ENCODE measurements at regions not wholly inside any gene's neighbourhood (a gene's known extent, or its start where the extent isn't known, plus 50 kb on each side); places are given as distances from the start of the nearest gene placed in this dataset.
"Not testable (repeated sequence)": the region's sequence is repeated elsewhere in the genome, so short reads cannot be mapped to it uniquely, and the experiment has no call there.

DNA sequence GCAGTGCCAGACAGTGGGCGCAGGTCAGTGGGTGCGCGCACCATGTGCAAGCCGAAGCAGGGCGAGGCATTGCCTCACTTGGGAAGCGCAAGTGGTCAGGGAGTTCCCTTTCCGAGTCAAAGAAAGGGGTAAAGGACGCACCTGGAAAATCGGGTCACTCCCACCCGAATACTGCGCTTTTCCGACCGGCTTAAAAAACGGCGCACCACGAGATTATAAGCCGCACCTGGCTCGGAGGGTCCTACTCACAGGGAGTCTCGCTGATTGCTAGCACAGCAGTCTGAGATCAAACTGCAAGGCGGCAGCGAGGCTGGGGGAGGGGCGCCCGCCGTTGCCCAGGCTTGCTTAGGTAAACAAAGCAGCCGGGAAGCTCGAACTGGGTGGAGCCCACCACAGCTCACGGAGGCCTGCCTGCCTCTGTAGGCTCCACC, 77.9 kb downstream of the NR4A2 start:
- Mint-ChIP-seq H3K4me3 (peak overlapping the region; percentile 95), H3K27ac (peak overlapping the region; percentile 95), H3K9me3 (peaks cover 15% of the 10 kb centered on the region)
- not testable (repeated sequence) for H3K4me1 Mint-ChIP-seq; DNase-seq (ENCODE audit: low spot score in 2 of 2, unreplicated experiment in 2 of 2); H3K27me3 Mint-ChIP-seq (ENCODE audit: low read depth); H3K36me3 Mint-ChIP-seq

GRCh38 chr2:156253765-156254164, 78.8 kb downstream of the NR4A2 start:
- no peak for DNase-seq (ENCODE audit: low spot score in 2 of 2, unreplicated experiment in 2 of 2)
- Mint-ChIP-seq H3K27ac (peak overlapping the region; percentile 95), H3K4me1 (peaks cover 6% of the 10 kb centered on the region), H3K27me3 (ENCODE audit: low read depth) (no peaks in the 10 kb centered on the region), H3K9me3 (peaks cover 15% of the 10 kb centered on the region), H3K4me3 (peak overlapping the region; percentile 95), H3K36me3 (peaks cover 9% of the 10 kb centered on the region)
- no peak for TF ChIP-seq CTCF (IDR thresholded peaks at IDR 0.05; ENCODE audit: unreplicated experiment)

- peaks cover 3% of the 10 kb centered on the region for H3K9me3 Mint-ChIP-seq
- H3K4me1 Mint-ChIP-seq, result no peaks in the 10 kb centered on the region
- peaks cover 2% of the 10 kb centered on the region for H3K36me3 Mint-ChIP-seq
- no peak overlapping the region for H3K4me3 Mint-ChIP-seq
- DNase-seq (ENCODE audit: low spot score in 2 of 2, unreplicated experiment in 2 of 2), result no peak
- TF ChIP-seq CTCF (IDR thresholded peaks at IDR 0.05; ENCODE audit: unreplicated experiment), result no peak
- no peaks in the 10 kb centered on the region for H3K27me3 Mint-ChIP-seq (ENCODE audit: low read depth)
- H3K27ac Mint-ChIP-seq, result no peak overlapping the region
Measured at GRCh38 chr2:156242874-156243273, 89.6 kb downstream of the NR4A2 start.

DNA sequence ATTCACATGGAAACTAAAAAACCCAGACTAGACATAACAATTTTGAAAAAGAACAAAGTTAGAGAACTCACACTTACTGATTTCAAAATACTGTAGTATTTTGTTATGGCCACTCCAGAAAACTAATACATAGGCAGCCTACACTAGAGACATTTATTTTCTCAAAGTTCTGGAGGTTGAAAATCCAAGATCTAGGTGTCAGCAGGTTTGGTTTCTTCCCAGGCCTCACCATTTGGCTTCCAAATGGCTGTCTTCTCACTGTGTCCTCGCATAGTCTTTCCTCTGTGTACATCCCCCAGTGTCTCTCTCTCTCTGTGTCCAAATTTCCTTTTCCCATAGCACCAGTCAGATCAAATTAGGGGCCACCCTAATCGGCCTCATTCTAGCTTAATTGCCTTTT, 95.0 kb downstream of the NR4A2 start:
- no peak overlapping the region for H3K4me3 Mint-ChIP-seq
- H3K9me3 Mint-ChIP-seq, result peaks cover 31% of the 10 kb centered on the region
- H3K27ac Mint-ChIP-seq, result no peak overlapping the region
- H3K4me1 Mint-ChIP-seq, result no peaks in the 10 kb centered on the region
- DNase-seq (ENCODE audit: low spot score in 2 of 2, unreplicated experiment in 2 of 2), result no peak
- peaks cover 26% of the 10 kb centered on the region for H3K36me3 Mint-ChIP-seq
- H3K27me3 Mint-ChIP-seq (ENCODE audit: low read depth), result no peaks in the 10 kb centered on the region
- no peak for TF ChIP-seq CTCF (IDR thresholded peaks at IDR 0.05; ENCODE audit: unreplicated experiment)

GRCh38 chr2:156229724-156230362, 102.7 kb downstream of the NR4A2 start:
- no peak for TF ChIP-seq CTCF (IDR thresholded peaks at IDR 0.05; ENCODE audit: unreplicated experiment)
- H3K9me3 Mint-ChIP-seq, result peaks cover 48% of the 10 kb centered on the region
- H3K4me3 Mint-ChIP-seq, result no peak overlapping the region
- H3K27me3 Mint-ChIP-seq (ENCODE audit: low read depth), result no peaks in the 10 kb centered on the region
- no peak overlapping the region for H3K27ac Mint-ChIP-seq
- no peak for DNase-seq (ENCODE audit: low spot score in 2 of 2, unreplicated experiment in 2 of 2)
- peaks cover 3% of the 10 kb centered on the region for H3K4me1 Mint-ChIP-seq
- peaks cover 46% of the 10 kb centered on the region for H3K36me3 Mint-ChIP-seq

GRCh38 chr2:156223328-156223727, 109.2 kb downstream of the NR4A2 start:
- not testable (repeated sequence) for H3K4me1 Mint-ChIP-seq; H3K27ac Mint-ChIP-seq; H3K4me3 Mint-ChIP-seq; H3K27me3 Mint-ChIP-seq (ENCODE audit: low read depth); DNase-seq (ENCODE audit: low spot score in 2 of 2, unreplicated experiment in 2 of 2)
- peaks cover 56% of the 10 kb centered on the region for H3K9me3 Mint-ChIP-seq
- peaks cover 60% of the 10 kb centered on the region for H3K36me3 Mint-ChIP-seq

DNA sequence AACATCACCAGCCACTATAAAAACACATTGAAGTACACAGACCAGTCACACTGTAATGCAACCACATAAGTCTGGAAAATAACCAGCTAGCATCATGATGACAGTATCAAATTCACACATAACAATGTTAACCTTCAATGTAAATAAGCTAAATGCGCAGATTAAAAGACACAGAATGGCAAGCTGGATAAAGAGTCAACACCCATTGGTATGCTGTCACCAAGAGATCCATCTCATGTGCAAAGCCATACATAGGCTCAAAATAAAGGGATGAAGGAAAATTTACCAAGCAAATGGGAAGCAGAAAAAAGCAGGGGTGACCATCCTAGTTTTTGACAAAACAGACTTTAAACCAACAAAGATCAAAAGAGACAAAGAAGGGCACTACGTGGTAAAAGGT, 110.8 kb downstream of the NR4A2 start:
- Mint-ChIP-seq H3K4me1 (no peaks in the 10 kb centered on the region), H3K27ac (no peak overlapping the region), H3K36me3 (peaks cover 60% of the 10 kb centered on the region), H3K27me3 (ENCODE audit: low read depth) (no peaks in the 10 kb centered on the region), H3K4me3 (no peak overlapping the region), H3K9me3 (peaks cover 61% of the 10 kb centered on the region)
- DNase-seq (ENCODE audit: low spot score in 2 of 2, unreplicated experiment in 2 of 2), result no peak
- TF ChIP-seq CTCF (IDR thresholded peaks at IDR 0.05; ENCODE audit: unreplicated experiment), result no peak

All from mesothelial cell of epicardium (in vitro differentiated cells).